NCI-H526 treated with DMSO at 0.1 percent for 48 hours (cell line): ENCODE measurements at regions not wholly inside any gene's neighbourhood (a gene's known extent, or its start where the extent isn't known, plus 50 kb on each side); places are given as distances from the start of the nearest gene placed in this dataset.

Source experiments
- DNase-seq: peaks from one replicate; lab custom pipeline; 2025; lab: John Stamatoyannopoulos, UW

GRCh38 chr20:11041396-11041795, 367.6 kb upstream of the JAG1 start:
- no peak for DNase-seq

DNA sequence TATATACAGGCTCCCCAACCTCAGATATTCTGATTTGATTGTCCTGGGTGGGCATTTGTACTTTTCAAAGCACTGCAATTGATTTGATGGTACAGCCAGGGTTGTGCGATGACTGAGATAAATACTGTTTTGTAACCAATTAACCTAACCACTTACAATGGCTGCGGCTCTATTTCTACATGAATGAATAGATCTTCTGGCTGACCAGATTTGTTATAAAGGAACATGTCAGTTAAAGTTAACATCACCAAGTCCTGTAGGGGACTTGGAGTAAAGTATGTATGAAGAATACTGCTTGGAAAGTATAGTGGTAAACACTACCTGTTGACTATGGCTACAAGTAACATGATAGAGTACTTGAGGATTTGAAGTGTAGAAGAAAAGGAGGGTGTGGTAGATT, 369.2 kb upstream of the JAG1 start:
- DNase-seq = no peak

GRCh38 chr20:11044561-11044960, 370.8 kb upstream of the JAG1 start:
- DNase-seq = no peak

- no peak for DNase-seq
These were observed 371.8 kb upstream of the JAG1 start for GRCh38 chr20:11045412-11046175.

DNA sequence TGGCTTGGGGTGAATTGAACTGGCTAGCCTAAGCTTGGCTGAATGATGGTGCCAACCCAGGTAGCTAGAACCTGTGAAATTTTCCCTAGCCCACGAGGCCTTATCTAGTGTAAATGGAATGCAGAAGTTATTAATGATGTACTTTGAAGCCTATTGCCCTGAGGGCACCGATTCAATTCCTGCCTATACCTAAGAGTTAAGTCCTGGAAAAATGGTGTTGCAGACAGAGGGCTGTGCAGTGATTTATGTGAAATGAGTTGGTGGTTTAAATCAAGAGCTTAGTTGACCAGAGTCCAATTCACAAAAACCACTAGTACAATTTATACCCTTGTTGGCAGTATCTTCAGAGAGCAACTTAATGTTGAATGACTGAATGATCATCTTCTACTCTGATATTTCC, 373.8 kb upstream of the JAG1 start:
- DNase-seq = no peak

GRCh38 chr20:11048739-11049138, 374.9 kb upstream of the JAG1 start:
- no peak for DNase-seq

DNA sequence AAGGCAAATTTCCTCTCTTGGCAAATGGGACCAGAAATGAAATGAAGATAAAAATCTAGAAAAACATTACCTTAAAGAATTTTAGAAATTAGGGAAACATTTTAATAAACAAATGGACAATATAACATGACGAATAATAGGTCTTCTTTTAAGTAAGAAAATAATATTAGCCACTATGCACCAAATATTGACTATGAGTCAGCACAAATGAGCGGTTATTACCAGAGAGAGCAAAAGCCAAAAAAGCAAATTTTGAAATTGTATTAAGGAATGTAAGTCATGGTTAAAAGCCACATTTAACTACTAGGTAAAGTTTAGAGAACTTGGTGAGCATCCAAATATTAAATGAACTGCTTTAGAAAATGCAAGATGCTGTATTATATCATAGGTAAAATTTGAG, 376.6 kb upstream of the JAG1 start:
- no peak for DNase-seq

- DNase-seq = no peak
These were observed 377.3 kb upstream of the JAG1 start for GRCh38 chr20:11051136-11051535.

DNA sequence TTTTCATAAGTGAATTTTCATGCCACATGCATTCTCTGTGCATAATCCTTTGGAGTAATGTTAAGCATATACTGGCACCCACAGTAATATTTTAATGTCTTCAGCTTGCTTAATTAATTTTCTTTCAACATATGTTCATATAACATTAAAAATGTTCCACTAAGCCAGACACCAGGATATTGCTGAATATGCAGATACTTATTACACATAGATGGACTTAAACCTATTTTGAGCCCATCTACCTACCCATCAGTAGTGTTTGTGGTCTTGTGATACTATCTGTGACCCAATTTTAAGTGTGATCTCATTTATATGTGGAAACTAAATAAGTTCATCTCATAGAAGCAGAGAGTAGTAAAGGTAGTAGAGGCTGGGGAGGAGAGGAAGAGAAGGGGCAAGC, 379.5 kb upstream of the JAG1 start:
- no peak for DNase-seq

- no peak for DNase-seq
These were observed 380.6 kb upstream of the JAG1 start for GRCh38 chr20:11054266-11054993.

- no peak for DNase-seq
These were observed 382.6 kb upstream of the JAG1 start for GRCh38 chr20:11056414-11056813.

DNA sequence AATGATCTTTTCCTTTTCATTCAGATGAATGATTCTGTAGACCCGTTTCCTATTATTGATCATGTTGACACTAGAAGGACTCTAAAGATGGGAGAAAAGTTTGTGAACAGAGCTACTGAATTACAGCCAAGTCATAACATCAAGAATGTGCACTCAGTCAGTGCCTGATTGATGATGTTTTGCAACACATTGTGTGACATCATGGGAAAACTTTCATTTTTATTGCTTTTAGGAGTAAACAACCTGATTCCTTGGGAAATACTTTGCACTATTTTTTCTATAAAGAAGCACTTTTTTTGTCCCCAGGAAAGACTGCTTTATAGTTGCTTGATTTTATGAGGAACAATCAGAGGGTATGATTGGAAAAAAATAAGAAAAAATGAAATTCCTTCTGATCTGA, 383.8 kb upstream of the JAG1 start:
- DNase-seq = no peak

DNA sequence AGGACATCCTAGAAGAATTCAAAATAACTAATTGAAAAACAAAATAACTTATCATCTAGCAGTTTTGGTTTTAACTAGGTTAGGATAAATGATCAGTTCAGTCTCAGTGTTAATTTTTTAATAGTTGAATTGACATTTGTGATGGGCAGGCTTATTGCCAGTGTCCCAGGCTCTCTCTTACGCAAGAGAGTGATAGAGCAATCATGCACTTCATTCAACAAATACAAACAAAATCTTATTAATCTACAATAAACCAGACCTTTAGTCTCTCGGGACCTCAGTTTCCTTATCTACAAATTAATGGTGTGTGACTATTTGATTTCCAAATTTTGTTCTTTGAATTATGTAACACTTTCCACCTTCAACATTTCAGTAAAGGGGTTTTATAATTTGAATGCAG, 385.9 kb upstream of the JAG1 start:
- DNase-seq = no peak

DNA sequence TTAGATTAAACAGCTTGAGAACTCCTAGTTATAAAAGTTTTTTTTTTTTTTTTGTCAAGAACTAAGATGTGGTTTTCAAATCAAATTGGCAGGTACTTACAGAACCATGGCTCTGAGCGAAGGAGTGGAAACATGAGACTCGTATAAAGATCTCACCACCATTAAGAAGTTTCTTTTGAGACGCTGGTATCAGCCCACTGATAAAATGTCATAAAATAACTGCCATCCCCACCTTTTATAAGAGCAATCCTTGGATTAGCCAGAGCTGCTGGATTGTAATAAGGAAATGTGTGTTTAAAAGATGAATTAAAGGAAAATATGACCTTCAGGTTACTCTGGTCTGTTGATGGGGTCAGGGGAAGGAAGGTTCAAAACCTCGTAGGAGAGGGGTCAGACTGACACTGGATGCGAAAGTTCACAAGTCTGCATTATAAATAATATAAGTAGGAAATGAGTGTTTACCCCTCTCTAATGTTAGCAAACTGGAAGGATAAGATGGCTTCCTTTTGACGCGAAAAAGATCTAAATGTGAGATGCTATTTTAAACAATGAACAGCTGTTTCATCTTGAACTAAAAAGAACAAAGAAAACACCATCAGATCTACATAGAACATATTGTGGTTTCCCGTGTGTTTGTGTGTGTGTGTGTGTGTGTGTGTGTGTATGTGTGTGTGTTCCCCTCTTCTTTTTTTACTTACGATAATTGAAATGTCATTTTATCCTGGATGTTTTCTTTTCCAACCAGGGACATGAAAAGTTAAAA, 386.8 kb upstream of the JAG1 start:
- DNase-seq = no peak

- no peak for DNase-seq
These were observed 389.6 kb upstream of the JAG1 start for GRCh38 chr20:11063444-11063843.

DNA sequence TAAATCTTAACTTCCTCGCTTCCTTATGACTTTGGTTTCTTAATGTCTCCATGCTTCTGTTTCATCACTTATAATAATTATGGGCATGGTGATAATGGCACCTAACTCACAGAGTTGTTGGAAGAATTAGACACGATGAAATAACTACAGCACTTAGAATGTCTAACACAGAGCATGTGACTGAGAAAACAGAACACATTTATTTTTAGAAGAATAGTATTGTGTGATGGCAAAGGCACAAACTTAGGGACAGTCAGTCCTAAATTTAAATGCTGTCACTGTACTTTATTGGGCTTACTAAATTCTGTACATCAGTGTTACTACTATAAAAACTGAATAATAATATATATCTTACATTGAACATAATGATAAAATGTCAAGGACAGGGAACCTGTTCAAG, 391.1 kb upstream of the JAG1 start:
- DNase-seq = no peak

DNA sequence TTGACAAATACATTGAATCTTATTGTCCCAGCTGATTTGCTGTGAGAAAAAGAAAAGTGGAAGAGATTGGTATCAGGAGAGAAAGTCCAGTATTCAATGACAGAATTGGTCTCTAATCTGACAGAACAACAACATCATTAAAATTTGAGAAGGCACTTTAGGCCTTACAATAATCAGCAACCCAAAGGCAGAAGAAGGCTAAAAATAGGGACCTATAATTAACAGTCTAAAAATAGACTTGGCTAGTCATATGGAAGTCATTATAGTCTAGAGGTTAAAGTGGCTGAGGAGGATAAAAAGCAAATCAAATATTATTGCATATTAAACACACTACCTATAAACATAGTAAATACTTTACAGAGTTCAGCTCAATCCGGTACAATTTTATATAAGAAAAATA, 393.6 kb upstream of the JAG1 start:
- DNase-seq = no peak

GRCh38 chr20:11072982-11073381, 399.2 kb upstream of the JAG1 start:
- no peak for DNase-seq

DNA sequence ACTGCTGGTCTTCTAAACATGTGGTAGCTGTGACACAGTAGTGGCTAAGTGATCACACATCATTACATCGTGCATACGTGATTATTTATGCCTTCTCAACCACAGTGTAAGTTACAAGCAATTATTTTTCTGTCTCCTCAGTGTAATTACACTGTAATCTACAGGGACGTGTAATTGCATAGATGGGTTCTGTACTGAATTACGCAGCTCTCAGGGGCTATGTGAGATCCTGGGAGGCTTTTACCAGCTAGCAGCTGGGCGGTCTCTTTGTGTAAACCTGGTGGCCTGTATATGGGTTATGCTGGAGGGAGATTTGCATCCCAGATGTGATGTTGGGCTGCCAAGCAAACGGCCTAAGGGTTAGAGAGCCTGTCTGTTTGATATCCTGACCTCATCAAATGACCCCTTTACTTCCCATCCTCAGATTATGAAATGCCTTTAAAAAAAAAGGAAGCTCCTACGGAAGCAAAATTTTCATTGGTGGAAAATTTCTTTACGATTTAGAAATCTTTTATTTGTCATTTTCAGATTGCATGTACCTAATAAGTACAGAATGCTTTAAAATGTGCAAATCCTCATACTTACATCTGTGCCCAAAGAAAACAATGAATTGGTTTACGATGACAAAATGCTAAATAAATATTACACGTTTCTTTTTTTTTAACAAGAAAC, 402.8 kb upstream of the JAG1 start:
- DNase-seq = peak; percentile 69

DNA sequence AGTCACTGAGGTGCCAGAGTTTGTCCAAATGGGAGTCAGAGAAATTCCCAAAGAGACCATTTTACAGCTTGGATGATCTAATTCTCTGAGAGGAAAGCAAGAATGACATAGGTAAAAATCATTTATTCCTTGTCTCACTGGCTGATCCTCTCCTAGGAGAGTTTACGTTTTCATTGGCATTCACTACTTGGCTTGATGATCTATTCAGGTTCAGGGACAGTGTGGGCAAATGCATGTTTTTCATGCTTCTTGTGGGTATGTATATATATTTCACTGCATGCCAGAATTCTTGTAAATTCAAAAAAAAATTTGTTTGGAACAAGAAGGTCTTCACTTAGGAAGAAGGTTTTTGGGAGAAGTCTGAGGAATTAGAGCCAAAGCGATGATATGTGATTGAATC, 403.4 kb upstream of the JAG1 start:
- no peak for DNase-seq

GRCh38 chr20:11080010-11080409, 406.2 kb upstream of the JAG1 start:
- no peak for DNase-seq

- no peak for DNase-seq
These were observed 407.1 kb upstream of the JAG1 start for GRCh38 chr20:11080781-11081377.
